NB4 (cell line): ENCODE measurements at regions not wholly inside any gene's neighbourhood (a gene's known extent, or its start where the extent isn't known, plus 50 kb on each side); places are given as distances from the start of the nearest gene placed in this dataset.

Source experiments
- DNase-seq: peaks from one replicate; pipeline ENCODE4 v3.0.0; 2010; ENCODE audit warnings: low read depth
- H3K4me3 ChIP-seq: one replicate; pipeline ENCODE4 v1.5.1; 2011; ENCODE audit warnings: mild to moderate bottlenecking, low read depth, low read length, moderate library complexity
- MYC ChIP-seq: IDR thresholded peaks from 2 replicates; pipeline ENCODE4 v1.6.1; 2011; ENCODE audit warnings: low read depth, low read length
- POLR2A ChIP-seq: IDR thresholded peaks from 2 replicates; pipeline ENCODE4 v1.6.1; 2011; ENCODE audit warnings: mild to moderate bottlenecking; ENCODE audit not compliant: insufficient read length; ENCODE audit errors: extremely low read depth
- TF ChIP-seq, protein P1 (sequence below): IDR thresholded peaks from 2 replicates; pipeline ENCODE4 v1.6.1; 2011; ENCODE audit warnings: low read depth, low read length
- TF ChIP-seq, protein P2 (sequence below): IDR thresholded peaks from one replicate; pipeline ENCODE4 v1.5.1; 2012; ENCODE audit warnings: low read depth, low read length

DNA sequence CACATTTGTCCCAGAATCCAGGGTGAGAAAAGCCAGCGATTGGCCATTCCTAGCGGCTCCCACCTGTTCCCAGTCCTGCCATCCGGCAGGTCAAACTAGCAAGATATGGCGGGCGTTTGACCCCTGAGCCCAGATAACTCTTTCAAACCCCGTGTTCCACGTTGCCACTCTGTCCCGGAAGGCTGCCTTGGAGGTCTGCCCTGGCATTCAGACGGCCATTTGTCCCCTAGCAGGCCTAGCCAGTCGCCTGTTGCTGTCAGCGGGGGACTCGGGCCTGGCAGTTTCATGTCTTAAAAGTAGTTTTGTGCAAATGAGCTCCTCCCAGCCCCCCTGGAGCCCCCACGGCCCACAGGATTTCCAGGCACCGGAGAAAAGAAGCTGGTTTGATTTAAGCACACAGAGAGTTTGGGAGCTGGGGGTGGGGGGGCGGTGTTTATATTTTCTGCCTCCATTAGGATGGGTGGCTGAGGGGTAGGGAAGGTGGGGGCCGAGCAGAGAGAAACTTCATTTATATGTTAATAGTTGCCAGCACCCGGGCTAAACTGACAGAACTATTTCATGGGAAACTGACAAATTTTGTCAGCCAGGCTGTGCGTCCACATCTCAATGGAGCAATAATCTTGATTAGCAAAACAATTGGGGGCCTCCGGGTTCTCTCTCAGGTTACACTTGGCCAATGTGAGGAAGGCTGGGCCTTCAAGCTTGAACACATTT is 240.9 kb upstream of the SALL1 start:
- H3K4me3 ChIP-seq = no peak overlapping the region
- no peak for DNase-seq
- TF ChIP-seq POLR2A (no peak), MYC (no peak)
- TF ChIP-seq, protein P1, sequence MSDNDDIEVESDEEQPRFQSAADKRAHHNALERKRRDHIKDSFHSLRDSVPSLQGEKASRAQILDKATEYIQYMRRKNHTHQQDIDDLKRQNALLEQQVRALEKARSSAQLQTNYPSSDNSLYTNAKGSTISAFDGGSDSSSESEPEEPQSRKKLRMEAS = no peak
- TF ChIP-seq, protein P2, sequence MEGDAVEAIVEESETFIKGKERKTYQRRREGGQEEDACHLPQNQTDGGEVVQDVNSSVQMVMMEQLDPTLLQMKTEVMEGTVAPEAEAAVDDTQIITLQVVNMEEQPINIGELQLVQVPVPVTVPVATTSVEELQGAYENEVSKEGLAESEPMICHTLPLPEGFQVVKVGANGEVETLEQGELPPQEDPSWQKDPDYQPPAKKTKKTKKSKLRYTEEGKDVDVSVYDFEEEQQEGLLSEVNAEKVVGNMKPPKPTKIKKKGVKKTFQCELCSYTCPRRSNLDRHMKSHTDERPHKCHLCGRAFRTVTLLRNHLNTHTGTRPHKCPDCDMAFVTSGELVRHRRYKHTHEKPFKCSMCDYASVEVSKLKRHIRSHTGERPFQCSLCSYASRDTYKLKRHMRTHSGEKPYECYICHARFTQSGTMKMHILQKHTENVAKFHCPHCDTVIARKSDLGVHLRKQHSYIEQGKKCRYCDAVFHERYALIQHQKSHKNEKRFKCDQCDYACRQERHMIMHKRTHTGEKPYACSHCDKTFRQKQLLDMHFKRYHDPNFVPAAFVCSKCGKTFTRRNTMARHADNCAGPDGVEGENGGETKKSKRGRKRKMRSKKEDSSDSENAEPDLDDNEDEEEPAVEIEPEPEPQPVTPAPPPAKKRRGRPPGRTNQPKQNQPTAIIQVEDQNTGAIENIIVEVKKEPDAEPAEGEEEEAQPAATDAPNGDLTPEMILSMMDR = no peak

DNA sequence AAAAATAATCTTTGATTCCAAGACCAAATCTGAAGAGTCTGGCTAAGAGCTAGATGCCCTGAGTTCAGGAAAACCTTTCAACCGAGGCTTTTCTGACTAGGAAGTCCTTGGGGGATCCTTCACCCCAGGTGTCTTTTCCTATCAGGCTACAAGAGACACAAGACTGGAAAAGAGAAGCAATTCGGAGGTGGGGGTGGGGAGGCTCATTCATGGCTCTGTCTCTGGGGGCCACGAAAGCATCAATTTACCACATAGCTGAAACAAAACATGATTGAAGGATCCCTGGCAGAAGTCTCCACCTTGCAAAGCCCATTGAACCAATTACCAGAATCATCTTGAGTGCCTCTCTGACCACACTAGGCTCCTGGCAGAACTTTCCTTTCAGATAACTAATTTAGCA is 239.8 kb upstream of the SALL1 start:
- H3K4me3 ChIP-seq = no peak overlapping the region
- DNase-seq = no peak
- TF ChIP-seq, protein P1 = no peak
- TF ChIP-seq, protein P2 = no peak
- TF ChIP-seq POLR2A (no peak), MYC (no peak)

DNA sequence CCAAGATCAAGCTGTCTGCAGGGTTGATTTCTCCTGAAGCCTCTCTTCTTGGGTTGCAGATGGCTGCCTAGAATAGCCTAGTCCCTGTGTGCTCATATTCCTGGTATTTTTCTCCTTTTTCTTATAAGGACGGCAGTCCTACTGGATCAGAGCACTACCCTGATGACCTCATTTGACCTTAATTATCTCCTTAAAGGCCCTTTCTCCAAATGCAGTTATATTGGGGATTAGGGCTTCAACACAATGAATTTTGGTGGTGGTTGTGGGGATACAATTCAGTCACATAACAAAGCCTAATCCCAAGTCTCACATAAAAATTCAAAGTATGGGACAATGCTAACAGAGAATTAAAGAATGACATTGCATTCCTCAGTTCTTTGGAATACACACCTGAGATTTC is 238.8 kb upstream of the SALL1 start:
- TF ChIP-seq MYC (no peak), POLR2A (no peak)
- TF ChIP-seq, protein P2 = no peak
- TF ChIP-seq, protein P1 = no peak
- no peak overlapping the region for H3K4me3 ChIP-seq
- no peak for DNase-seq

DNA sequence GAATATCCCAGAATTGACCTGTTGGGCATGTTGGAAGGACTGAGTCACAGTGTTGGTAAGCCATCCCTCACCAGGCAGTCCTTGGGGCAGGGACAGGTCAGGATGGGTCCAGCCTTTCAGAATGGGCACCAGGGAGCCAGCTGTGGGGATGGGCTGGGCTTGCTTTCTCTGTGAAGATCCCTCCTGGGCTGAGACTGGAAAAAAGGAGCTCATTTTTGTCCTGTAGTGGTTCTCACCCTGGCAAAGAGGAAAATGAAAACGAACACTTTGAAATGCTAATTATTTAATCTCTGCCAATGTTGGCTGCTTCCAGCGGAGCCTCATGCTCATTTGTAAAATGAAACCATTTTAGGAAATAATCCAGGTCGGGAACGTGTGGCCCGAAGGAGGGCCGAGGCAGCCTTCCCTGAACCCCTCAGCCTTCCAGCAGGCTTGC is 237.5 kb upstream of the SALL1 start:
- TF ChIP-seq, protein P2 = no peak
- TF ChIP-seq MYC (no peak), POLR2A (no peak)
- TF ChIP-seq, protein P1 = no peak
- no peak overlapping the region for H3K4me3 ChIP-seq
- no peak for DNase-seq

DNA sequence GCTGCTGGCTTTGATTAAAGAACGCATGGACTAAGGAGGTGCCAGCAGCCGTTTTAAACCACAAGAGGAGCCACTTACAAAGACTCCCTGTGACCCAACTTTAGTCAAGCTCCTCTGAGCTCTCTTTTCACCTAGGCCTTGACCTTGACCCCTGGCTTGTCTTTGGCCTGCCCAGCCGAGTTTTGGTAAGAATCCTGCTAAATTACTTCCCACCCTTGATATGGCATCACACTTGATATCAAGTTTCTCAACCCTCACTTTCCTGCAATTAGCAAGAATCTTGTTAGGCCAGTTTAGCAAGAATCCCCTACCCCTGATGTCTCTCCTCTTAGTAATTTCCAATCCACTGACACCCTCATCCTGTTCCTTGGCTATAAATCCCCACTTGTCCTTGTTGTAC is 232.8 kb upstream of the SALL1 start:
- TF ChIP-seq MYC (no peak), POLR2A (no peak)
- TF ChIP-seq, protein P1 = no peak
- TF ChIP-seq, protein P2 = no peak
- no peak for DNase-seq
- H3K4me3 ChIP-seq = no peak overlapping the region
